ENCODE measurements at regions not wholly inside any gene's neighbourhood (a gene's known extent, or its start where the extent isn't known, plus 50 kb on each side); places are given as distances from the start of the nearest gene placed in this dataset.

DNA sequence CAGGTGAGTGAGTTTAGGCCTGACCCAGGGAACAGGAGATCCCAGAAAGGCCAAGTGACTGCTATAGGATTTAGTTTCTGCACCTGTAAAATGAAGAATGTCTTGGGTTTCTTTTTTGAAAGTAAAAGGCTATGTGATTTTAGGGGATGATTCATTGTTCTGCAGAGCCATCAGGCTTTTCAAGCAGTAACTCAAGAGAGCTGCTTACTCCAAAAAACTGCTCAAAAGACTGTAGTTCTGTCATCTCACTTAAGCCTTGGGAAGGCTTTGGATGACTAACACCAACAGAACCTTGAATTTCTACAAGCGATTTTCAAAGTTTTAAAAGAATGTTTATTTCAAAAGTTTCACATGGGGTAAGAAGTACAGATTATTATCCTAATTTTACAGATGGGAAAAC, 165.1 kb downstream of the HAUS1 start:
- TF ChIP-seq, protein P1, sequence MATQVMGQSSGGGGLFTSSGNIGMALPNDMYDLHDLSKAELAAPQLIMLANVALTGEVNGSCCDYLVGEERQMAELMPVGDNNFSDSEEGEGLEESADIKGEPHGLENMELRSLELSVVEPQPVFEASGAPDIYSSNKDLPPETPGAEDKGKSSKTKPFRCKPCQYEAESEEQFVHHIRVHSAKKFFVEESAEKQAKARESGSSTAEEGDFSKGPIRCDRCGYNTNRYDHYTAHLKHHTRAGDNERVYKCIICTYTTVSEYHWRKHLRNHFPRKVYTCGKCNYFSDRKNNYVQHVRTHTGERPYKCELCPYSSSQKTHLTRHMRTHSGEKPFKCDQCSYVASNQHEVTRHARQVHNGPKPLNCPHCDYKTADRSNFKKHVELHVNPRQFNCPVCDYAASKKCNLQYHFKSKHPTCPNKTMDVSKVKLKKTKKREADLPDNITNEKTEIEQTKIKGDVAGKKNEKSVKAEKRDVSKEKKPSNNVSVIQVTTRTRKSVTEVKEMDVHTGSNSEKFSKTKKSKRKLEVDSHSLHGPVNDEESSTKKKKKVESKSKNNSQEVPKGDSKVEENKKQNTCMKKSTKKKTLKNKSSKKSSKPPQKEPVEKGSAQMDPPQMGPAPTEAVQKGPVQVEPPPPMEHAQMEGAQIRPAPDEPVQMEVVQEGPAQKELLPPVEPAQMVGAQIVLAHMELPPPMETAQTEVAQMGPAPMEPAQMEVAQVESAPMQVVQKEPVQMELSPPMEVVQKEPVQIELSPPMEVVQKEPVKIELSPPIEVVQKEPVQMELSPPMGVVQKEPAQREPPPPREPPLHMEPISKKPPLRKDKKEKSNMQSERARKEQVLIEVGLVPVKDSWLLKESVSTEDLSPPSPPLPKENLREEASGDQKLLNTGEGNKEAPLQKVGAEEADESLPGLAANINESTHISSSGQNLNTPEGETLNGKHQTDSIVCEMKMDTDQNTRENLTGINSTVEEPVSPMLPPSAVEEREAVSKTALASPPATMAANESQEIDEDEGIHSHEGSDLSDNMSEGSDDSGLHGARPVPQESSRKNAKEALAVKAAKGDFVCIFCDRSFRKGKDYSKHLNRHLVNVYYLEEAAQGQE (IDR thresholded peaks at IDR 0.05; ENCODE audit: low read depth), result no peak
- TF ChIP-seq JUND (IDR thresholded peaks at IDR 0.05) (no peak), YY1 (IDR thresholded peaks at IDR 0.05; ENCODE audit: extremely low read depth, insufficient replicate concordance, low read depth, low read length) (no peak), ZNF274 (IDR thresholded peaks at IDR 0.05; ENCODE audit: low read depth, low read length) (no peak), EZH2 (IDR thresholded peaks at IDR 0.05) (no peak)

Data from HCT116 (cell line).